HG03521 (cell line): ENCODE measurements at regions not wholly inside any gene's neighbourhood (a gene's known extent, or its start where the extent isn't known, plus 50 kb on each side); places are given as distances from the start of the nearest gene placed in this dataset.
"Not testable (repeated sequence)": the region's sequence is repeated elsewhere in the genome, so short reads cannot be mapped to it uniquely, and the experiment has no call there.

ENCODE experiments used
- ATAC-seq: cut with Tn5 transposase; IDR thresholded peaks from one replicate; pipeline ENCODE4 v1.9.1; 2021; ENCODE audit warnings: mild to moderate bottlenecking, moderate library complexity; ENCODE audit not compliant: unreplicated experiment

GRCh38 chrX:55813150-55813549 is 95.6 kb downstream of the RRAGB start:
- no peak for ATAC-seq

DNA sequence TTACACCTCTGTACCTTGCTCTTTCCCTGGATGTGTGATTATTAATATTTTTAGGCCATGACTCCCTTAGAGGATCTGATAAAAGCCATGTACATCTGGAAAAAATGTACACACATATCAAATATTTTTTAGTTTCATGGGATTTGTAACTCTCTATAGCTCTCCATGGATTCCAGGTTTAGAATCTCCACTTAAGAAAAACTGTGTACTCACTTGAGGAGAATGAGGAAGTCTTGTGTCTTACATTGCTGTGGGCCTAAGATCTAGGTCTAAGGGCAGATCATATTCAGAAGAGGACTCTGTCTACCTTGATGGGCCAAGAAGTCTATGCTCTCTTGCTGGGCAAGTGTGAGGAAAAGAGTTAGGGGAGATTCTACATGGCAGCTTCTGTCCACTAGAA is 98.0 kb downstream of the RRAGB start:
- ATAC-seq: no peak

DNA sequence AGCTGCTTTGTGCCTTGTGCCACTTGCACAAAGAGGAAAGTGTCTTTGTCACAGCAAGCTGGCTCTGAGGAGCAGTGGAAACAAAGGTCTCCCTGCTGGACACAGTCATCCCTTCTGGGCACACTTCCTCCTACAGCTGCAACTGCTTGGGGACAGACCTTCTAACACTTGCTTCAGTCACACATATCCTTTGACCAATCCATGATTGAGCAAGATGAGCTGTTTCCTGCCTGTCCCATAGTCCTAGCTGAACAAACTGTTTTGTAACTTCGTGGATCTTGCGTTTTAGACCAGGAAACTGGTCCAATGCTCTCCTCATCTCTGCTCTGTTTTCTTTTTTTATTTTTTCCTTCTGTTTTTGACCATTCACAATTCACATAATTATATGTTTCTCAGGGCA is 98.5 kb downstream of the RRAGB start:
- ATAC-seq: no peak

- no peak for ATAC-seq
Measured at GRCh38 chrX:55818673-55819375, 101.3 kb downstream of the RRAGB start.

- no peak for ATAC-seq
Measured at GRCh38 chrX:55839485-55839884, 121.9 kb downstream of the RRAGB start.

DNA sequence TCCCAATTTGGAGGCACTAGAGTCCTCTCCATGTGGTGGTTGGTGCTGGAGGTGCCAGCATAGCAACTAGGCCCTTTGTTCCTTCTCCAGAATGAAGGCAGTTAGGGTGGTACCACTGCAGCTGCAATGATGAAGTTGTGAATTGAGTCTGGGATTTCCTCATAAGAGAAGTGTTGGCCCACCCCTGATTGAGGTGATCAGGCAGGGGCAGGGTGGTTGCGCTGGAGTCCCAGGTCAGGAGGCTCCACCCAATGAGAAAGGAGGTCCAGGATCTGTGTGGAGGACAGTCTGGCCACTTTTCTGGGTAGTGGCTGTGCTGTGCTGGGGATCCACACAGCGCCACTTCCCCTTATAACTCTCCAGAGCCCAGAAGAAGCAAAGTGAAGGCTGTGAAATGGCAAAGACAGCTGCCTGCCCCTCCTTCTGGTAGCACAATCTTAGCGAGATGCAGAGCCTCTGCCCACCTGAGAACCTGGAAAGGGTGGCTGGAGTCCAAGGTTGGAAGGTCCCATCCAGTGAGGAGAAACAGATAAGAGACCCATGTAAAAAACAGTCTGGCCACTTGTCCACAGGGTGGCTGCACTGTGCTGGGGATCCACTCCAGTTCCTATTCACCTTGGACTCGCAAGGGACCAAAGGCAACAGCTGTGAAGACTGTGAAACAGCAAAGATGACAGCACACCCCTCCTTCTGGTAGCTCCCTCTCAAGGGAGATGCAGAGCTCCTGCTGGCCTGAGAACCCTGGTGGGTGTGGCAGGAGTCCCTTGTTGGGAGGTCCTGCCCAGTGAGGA is 124.6 kb downstream of the RRAGB start:
- ATAC-seq: no peak

GRCh38 chrX:55866779-55867178 is 149.2 kb downstream of the RRAGB start:
- not testable (repeated sequence) for ATAC-seq

GRCh38 chrX:55867181-55867651 is 149.7 kb downstream of the RRAGB start:
- ATAC-seq: peak; percentile 88

GRCh38 chrX:55867708-55868107 is 150.2 kb downstream of the RRAGB start:
- ATAC-seq: peak; percentile 29

DNA sequence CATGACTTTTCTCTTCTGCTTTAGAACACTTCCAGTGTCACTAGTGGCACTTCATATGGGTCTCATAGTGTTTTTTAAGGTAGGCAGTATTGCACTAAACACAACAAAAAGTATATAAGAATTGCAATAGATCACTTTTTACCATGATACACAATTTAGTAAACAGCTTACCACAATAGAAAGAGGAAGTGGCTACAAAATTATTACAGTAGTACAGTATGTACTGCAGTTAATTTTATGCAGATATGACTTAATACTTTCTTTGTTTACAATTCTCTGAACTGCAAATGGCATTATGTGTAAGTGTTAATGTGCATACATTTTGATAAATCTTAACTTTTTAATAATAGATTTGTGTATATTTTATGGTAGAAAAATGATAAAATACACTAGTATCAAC is 157.3 kb downstream of the RRAGB start:
- ATAC-seq: no peak

DNA sequence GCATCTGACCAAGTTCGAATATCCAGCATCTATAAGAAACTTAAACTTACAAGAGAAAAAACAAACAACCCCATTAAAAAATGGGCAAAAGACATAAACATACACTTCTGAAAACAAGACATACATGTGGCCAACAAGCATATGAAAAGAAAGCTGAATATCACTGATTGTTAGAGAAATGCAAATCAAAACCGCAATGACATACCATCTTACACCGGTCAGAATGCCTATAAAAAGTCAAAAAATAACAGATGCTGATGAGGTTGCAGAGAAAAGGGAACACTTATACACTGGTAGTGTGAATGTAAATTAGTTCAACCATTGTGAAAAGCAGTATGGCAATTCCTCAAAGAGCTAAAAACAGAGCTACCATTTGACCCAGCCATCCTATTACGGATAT is 166.0 kb downstream of the RRAGB start:
- ATAC-seq: not testable (repeated sequence)

DNA sequence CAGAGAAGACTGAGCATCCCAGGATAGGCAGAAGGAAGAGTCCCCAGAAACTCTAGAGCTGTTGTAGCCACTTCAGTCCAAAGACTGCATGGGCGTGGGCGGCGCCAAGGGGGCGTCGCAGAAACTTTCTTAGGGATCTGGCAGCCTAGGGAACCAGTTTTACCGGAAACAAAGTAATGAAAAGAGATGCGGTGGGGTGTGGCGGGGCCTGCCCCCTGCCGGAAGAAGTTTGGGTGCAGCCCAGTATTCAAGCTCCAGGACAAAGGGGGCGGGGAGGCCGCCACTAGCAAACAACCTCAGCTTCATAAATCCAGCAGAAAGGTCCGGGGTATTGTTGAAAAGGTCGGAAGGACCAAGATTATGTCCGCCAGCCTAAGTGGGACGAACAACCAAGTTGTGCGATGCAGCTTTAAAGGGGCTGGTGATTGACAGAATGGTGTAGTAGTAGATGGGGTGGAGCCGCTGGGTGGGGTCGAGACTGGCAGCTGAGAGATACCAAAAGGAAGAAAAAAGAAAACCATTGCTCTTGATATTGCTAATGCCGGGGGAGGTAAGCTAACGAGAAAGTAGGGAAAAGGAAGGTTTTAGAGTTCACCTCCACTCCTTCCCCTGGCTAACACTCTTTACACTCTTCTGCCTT is 190.5 kb downstream of the RRAGB start:
- ATAC-seq: peak; percentile 83

DNA sequence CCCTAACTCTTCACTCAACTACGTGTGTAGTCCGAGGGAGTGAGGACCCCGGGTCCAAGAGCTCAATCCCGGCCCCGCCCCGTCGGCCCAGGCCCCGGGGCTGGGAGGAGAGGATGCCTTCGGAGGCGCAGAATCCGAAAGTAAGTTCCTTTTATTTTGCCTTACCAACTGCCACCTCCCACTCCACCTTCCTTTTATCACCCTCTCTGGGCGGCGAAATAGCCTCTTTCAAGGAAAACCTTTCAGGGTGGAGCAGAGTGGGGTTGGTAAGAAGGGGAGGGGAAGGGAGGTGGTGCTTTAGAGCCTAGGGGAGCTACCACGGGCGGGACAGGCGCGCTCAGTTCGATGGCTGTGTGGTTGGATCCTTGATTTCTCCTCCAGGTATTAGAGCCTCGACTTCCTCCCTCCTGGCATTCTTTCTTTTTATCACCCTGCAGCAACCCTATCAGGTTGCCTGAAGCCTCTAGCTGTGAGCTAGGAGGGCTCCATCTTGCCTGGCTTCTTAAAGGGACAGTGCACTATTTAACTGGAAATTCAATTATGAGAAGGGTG is 191.2 kb downstream of the RRAGB start:
- ATAC-seq: peak; percentile 52

DNA sequence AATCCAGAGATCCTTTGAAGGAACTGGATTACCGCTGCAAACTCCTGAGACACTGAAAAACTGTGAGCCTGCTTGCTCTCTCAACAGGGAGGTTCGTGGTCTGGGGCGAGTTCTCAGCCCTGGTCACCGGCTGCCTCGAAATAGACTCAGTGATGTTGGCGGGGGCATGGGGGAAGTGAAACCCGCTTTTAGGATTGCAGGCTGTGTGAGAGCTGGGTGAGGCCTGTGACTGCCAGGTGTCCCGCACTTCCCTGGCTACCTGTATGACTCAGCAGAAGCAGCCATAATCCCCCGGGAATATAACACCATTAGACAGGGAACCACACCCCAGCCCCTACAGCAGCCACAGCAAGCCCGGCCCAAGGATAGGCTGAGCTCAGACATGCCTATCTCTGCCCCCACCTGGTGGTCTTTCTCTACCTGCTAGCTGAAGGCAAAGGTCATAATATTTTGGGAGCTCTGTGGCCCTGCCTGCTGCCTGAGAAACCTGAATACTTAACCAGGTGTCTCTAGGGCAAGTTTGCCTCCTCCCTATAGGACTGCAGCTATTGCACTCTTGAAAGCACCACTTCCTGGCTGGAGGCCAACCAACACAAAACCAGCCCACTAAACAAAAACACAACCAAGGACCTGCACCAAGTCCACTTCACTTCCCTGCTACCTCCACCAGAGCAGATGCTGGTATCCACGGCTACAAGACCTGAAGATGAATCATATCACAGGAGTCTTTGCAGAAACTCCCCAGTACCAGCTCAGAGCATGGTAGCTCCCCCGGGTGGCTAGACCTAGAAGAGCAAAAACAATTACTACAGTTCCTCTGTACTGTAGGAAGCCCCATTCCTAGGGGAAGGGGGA is 202.0 kb downstream of the RRAGB start:
- ATAC-seq: peak; percentile 93

DNA sequence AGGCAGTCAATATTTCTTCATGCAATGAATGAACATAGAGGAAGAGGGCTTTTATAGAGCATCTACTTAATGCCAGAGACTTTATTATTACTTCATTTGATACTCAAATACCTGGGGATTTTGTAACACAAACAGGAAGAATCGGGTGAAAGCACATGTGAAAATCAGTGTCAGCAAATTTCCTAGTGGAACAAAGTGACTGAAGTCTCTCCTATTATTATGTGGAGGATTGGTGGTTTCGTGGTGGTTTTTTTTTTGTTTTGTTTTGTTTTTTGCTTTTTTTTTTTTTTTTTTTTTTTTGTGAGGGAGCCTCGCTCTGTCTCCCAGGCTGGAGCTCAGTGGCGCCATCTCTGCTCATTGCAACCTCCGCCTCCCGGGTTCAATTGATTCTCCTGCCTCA is 207.0 kb downstream of the RRAGB start:
- no peak for ATAC-seq

DNA sequence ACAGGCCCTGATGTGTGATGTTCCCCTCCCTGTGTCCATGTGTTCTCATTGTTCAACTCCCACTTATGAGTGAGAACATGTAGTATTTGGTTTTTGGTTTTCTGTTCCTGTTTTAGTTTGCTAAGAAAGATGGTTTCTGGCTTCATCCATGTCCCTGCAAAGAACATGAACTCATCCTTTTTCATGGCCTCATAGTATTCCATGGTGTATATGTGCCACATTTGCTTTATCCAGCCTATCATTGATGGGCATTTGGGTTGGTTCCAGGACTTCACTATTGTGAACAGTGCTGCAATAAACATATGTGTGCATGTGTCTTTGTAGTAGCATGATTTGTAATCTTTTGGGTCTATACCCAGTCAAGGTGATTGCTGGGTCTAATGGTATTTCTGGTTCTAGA is 211.0 kb downstream of the RRAGB start:
- ATAC-seq: not testable (repeated sequence)
